GM12878 (cell line): ENCODE measurements at regions not wholly inside any gene's neighbourhood (a gene's known extent, or its start where the extent isn't known, plus 50 kb on each side); places are given as distances from the start of the nearest gene placed in this dataset.

ENCODE experiments used
- ATAC-seq: fragments of 200-7000 bp; cut with Tn5 transposase; 3 replicates; pipeline ENCODE4 v1.9.1; 2020; ENCODE audit warnings: mild to moderate bottlenecking, moderate library complexity
- BruUV-seq: library from RNA; stranded (reverse); fragments of 400-500 nt; replicated peaks from 2 replicates; lab custom pipeline; 2021; lab: Mats Ljungman, UMichigan
- CTCF ChIA-PET: fragments of 300-600 bp; sonication (Branson Sonifier 250); formaldehyde crosslinking; extraction: SDS; loops from one replicate; lab custom pipeline; 2021; ENCODE audit warnings: inconsistent platforms; lab: Yijun Ruan, JAX
- POLR2A ChIA-PET: fragments of 350-600 bp; formaldehyde crosslinking; extraction: SDS; loops from one replicate; lab custom pipeline; 2021; ENCODE audit warnings: inconsistent platforms; lab: Charles Lee
- RAD21 ChIA-PET: fragments of 300-600 bp; sonication (Branson Sonifier 250); formaldehyde crosslinking; loops from one replicate; lab custom pipeline; 2023; ENCODE audit warnings: antibody characterized with exemption; ENCODE audit not compliant: unreplicated experiment; lab: Charles Lee
- SMC1A ChIA-PET: fragments of 300-600 bp; sonication (Branson Sonifier 250); formaldehyde crosslinking; loops from one replicate; lab custom pipeline; 2023; ENCODE audit not compliant: unreplicated experiment, uncharacterized antibody; lab: Charles Lee
- DNase-seq: peaks from one replicate; pipeline ENCODE4 v3.0.0-alpha.2; 2011; ENCODE audit warnings: low read depth, low spot score
- FAIRE-seq: peaks from 3 replicates; lab custom pipeline; 2011; peaks lifted over from hg19 to GRCh38; lab: Jason Lieb, UNC
- H2AFZ ChIP-seq: 2 replicates; pipeline ENCODE4 v1.6.0; 2011; ENCODE audit warnings: low read depth, low read length, control low read depth; ENCODE audit not compliant: control insufficient read depth
- H3K27ac ChIP-seq: 2 replicates; pipeline ENCODE4 v1.5.1; 2011; ENCODE audit warnings: control low read depth; ENCODE audit not compliant: control insufficient read depth, insufficient read depth
- H3K27me3 ChIP-seq, 2 experiments: replicated peaks in 1 of 2; 2 replicates each; pipeline versions ENCODE4 v1.6.0 to v1.6.1; 2011; ENCODE audit warnings: low read length in 1 of 2; ENCODE audit not compliant: control insufficient read depth in 2 of 2, insufficient read depth in 2 of 2
- H3K36me3 ChIP-seq, 2 experiments: 2 replicates each; pipeline ENCODE4 v1.5.1; 2011; ENCODE audit warnings: low read length in 1 of 2; ENCODE audit not compliant: control insufficient read depth in 2 of 2, insufficient read depth in 2 of 2
- H3K4me1 ChIP-seq: 2 replicates; pipeline ENCODE4 v1.6.1; 2011; ENCODE audit warnings: mild to moderate bottlenecking, low read length, moderate library complexity, mixed read lengths; ENCODE audit not compliant: control insufficient read depth, insufficient read depth
- H3K4me2 ChIP-seq: 2 replicates; pipeline ENCODE4 v1.6.0; 2011; ENCODE audit warnings: control low read depth; ENCODE audit not compliant: control insufficient read depth, insufficient read depth
- H3K4me3 ChIP-seq: fragments of 200-600 bp; sonication (generic); 2 replicates; pipeline ENCODE4 v1.5.1; 2016
- H3K79me2 ChIP-seq: 2 replicates; pipeline ENCODE4 v1.6.0; 2011; ENCODE audit warnings: low read length; ENCODE audit not compliant: control insufficient read depth, insufficient read depth
- H3K9ac ChIP-seq: 2 replicates; pipeline ENCODE4 v1.8.0; 2011; ENCODE audit warnings: low read length, control low read depth, mixed read lengths; ENCODE audit not compliant: control insufficient read depth, insufficient read depth
- H3K9me3 ChIP-seq: replicated peaks from 3 replicates; pipeline ENCODE4 v1.5.1; 2011; ENCODE audit warnings: mild to moderate bottlenecking, low read length; ENCODE audit not compliant: control insufficient read depth, insufficient read depth
- H4K20me1 ChIP-seq: 2 replicates; pipeline ENCODE4 v1.6.0; 2011; ENCODE audit not compliant: control insufficient read depth, insufficient read depth
- BACH1 ChIP-seq: fragments of 450-650 bp; IDR thresholded peaks from 2 replicates; pipeline ENCODE4 v1.6.1; 2017; ENCODE audit warnings: mild to moderate bottlenecking, borderline replicate concordance
- DPF2 ChIP-seq: fragments of 450-650 bp; IDR thresholded peaks from 2 replicates; pipeline ENCODE4 v1.6.1; 2017; ENCODE audit warnings: mild to moderate bottlenecking
- GATAD2B ChIP-seq: fragments of 450-650 bp; conservative IDR thresholded peaks from 2 replicates; pipeline ENCODE4 v1.6.1; 2017; ENCODE audit warnings: low read depth, mild to moderate bottlenecking, moderate library complexity
- KLF5 ChIP-seq: fragments of 450-650 bp; IDR thresholded peaks from 2 replicates; pipeline ENCODE4 v1.6.1; 2014; ENCODE audit warnings: mild to moderate bottlenecking; ENCODE audit not compliant: partially characterized antibody
- SIX5 ChIP-seq: IDR thresholded peaks from 2 replicates; pipeline ENCODE4 v1.6.1; 2011; ENCODE audit warnings: mild to moderate bottlenecking, low read depth, low read length, moderate library complexity; ENCODE audit not compliant: severe bottlenecking
- TARDBP ChIP-seq: IDR thresholded peaks from 2 replicates; pipeline ENCODE4 v1.6.1; 2016; ENCODE audit warnings: borderline replicate concordance
- TCF7 ChIP-seq: IDR thresholded peaks from 2 replicates; pipeline ENCODE4 v1.6.1; 2014; ENCODE audit warnings: antibody characterized with exemption, borderline replicate concordance
- USF2 ChIP-seq: IDR thresholded peaks from 2 replicates; pipeline ENCODE4 v1.6.1; 2011; ENCODE audit warnings: low read depth, low read length, improper control_type of control experiment, borderline replicate concordance
- YY1 ChIP-seq: IDR thresholded peaks from 2 replicates; pipeline ENCODE4 v1.6.1; 2011; ENCODE audit warnings: low read depth, mild to moderate bottlenecking, low read length
- ZNF24 ChIP-seq: fragments of 450-650 bp; IDR thresholded peaks from 2 replicates; pipeline ENCODE4 v1.6.1; 2017; ENCODE audit warnings: antibody characterized with exemption, mild to moderate bottlenecking
- WGBS: methylation state at CpG from one replicate; pipeline ENCODE4 v1.1.6; 2016; ENCODE audit warnings: low lambda C conversion rate; ENCODE audit not compliant: insufficient replicate concordance, insufficient coverage; ENCODE audit errors: missing lambda C conversion rate; 5-methylcytosine and 5-hydroxymethylcytosine counted together
- in situ Hi-C: fragments of 300-500 bp; cut with MboI; formaldehyde crosslinking; loops from 9 replicates; pipeline ENCODE4 v1.14.3; 2018; ENCODE audit warnings: mixed read lengths
- intact Hi-C: fragments of 100-400 bp; cut with micrococcal nuclease; formaldehyde crosslinking; loops from one replicate; pipeline ENCODE4 v1.14.2; 2022; ENCODE audit not compliant: unreplicated experiment
- TF ChIP-seq, protein P1 (sequence below): fragments of 150-350 bp; IDR thresholded peaks from 2 replicates; pipeline ENCODE4 v1.6.1; 2014; ENCODE audit warnings: mild to moderate bottlenecking, low read depth, low read length
- TF ChIP-seq, protein P2 (sequence below): IDR thresholded peaks from 2 replicates; pipeline ENCODE4 v1.6.1; 2012; ENCODE audit warnings: low read length, inconsistent platforms

- ChIA-PET SMC1A (no interaction called here), CTCF (no interaction called here), POLR2A (no interaction called here), RAD21 (no interaction called here)
- H3K4me3 ChIP-seq = no peak overlapping the region
- TF ChIP-seq DPF2 (no peak), BACH1 (no peak), KLF5 (no peak), SIX5 (no peak), TARDBP (no peak)
- TF ChIP-seq, protein P1, sequence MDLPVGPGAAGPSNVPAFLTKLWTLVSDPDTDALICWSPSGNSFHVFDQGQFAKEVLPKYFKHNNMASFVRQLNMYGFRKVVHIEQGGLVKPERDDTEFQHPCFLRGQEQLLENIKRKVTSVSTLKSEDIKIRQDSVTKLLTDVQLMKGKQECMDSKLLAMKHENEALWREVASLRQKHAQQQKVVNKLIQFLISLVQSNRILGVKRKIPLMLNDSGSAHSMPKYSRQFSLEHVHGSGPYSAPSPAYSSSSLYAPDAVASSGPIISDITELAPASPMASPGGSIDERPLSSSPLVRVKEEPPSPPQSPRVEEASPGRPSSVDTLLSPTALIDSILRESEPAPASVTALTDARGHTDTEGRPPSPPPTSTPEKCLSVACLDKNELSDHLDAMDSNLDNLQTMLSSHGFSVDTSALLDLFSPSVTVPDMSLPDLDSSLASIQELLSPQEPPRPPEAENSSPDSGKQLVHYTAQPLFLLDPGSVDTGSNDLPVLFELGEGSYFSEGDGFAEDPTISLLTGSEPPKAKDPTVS = no peak
- H3K27ac ChIP-seq = no peak overlapping the region
- in situ Hi-C loops (no loop called here), intact Hi-C loops (no loop called here)
- no peaks in the 10 kb centered on the region for H3K36me3 ChIP-seq
- H3K4me1 ChIP-seq = no peaks in the 10 kb centered on the region
- ATAC-seq (no peak), FAIRE-seq (no peak), DNase-seq (no peak)
- 8% methylated on average over 8 of the region's 8 CpGs for WGBS
- H3K4me2 ChIP-seq = no peak overlapping the region
- H3K79me2 ChIP-seq = no peaks in the 10 kb centered on the region
- no TSS peak for BruUV-seq
- no peaks in the 10 kb centered on the region for H3K9me3 ChIP-seq
- H2AFZ ChIP-seq = no peak overlapping the region
- H4K20me1 ChIP-seq = no peaks in the 10 kb centered on the region; the same call in 1 of the 2 replicates
- no peak overlapping the region for H3K9ac ChIP-seq
- no peaks in the 10 kb centered on the region for H3K27me3 ChIP-seq
Measured at GRCh38 chr7:155911471-155912105, 99.3 kb upstream of the SHH start.

DNA sequence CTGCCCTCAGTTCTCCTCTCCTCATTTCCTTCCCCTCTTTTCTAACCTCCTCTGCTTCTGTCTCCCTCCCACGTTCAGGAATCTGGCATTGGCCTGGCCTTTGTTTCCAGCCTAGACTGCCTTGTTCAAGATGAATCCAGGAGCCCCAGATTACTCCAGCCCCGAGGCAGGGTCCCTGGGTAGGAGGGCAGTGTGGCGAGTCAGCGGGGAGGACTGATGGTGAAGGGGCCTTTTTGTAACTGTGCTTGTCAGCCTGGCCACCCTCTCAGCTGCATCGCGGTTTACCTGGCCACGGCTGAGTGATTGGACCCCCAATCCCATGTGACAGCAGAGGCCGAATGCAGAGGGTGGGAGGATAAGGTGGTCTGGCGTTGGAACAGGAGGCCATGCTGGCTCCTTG lies 96.1 kb upstream of the SHH start:
- Histone ChIP-seq H3K9me3 (no peaks in the 10 kb centered on the region), H3K4me3 (no peak overlapping the region), H3K36me3 (no peaks in the 10 kb centered on the region), H3K27me3 (no peaks in the 10 kb centered on the region), H3K4me1 (no peaks in the 10 kb centered on the region), H3K79me2 (no peaks in the 10 kb centered on the region), H4K20me1 (no peaks in the 10 kb centered on the region; the same call in 1 of the 2 replicates), H2AFZ (no peak overlapping the region), H3K4me2 (no peak overlapping the region), H3K27ac (no peak overlapping the region), H3K9ac (no peak overlapping the region)
- in situ Hi-C loops = no loop called here
- WGBS = 18% methylated on average over 8 of the region's 9 CpGs
- RAD21 ChIA-PET = no interaction called here
- DNase-seq (no peak), ATAC-seq (no peak), FAIRE-seq (no peak)
- POLR2A ChIA-PET = no interaction called here
- intact Hi-C loops = no loop called here
- BruUV-seq = no TSS peak
- SMC1A ChIA-PET = no interaction called here
- CTCF ChIA-PET = no interaction called here
- TF ChIP-seq YY1 = no peak
- no peak for TF ChIP-seq GATAD2B
- TF ChIP-seq USF2 = no peak
- TF ChIP-seq TCF7 = no peak
- TF ChIP-seq, protein P1 = no peak
- TF ChIP-seq, protein P2, sequence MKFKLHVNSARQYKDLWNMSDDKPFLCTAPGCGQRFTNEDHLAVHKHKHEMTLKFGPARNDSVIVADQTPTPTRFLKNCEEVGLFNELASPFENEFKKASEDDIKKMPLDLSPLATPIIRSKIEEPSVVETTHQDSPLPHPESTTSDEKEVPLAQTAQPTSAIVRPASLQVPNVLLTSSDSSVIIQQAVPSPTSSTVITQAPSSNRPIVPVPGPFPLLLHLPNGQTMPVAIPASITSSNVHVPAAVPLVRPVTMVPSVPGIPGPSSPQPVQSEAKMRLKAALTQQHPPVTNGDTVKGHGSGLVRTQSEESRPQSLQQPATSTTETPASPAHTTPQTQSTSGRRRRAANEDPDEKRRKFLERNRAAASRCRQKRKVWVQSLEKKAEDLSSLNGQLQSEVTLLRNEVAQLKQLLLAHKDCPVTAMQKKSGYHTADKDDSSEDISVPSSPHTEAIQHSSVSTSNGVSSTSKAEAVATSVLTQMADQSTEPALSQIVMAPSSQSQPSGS = no peak
- TF ChIP-seq ZNF24 = no peak
